Hepatocyte (in vitro differentiated cells): ENCODE measurements at regions not wholly inside any gene's neighbourhood (a gene's known extent, or its start where the extent isn't known, plus 50 kb on each side); places are given as distances from the start of the nearest gene placed in this dataset.
A peak's percentile ranks its signal among the peaks of the same experiment; 100 is the strongest.

Experiments used
- DNase-seq: peaks from one replicate; pipeline ENCODE4 v3.0.0-alpha.2; 2016; ENCODE audit warnings: low spot score
- H2AFZ ChIP-seq: fragments of 200-600 bp; sonication (generic); 2 replicates; pipeline ENCODE4 v1.6.0; 2016; ENCODE audit warnings: antibody characterized with exemption, mild to moderate bottlenecking
- H3K27ac ChIP-seq: fragments of 200-600 bp; sonication (generic); 2 replicates; pipeline ENCODE4 v1.5.1; 2016; ENCODE audit warnings: mild to moderate bottlenecking
- H3K27me3 ChIP-seq: fragments of 200-600 bp; sonication (generic); 2 replicates; pipeline ENCODE4 v1.6.1; 2016
- H3K36me3 ChIP-seq: fragments of 200-600 bp; sonication (generic); replicated peaks from 2 replicates; pipeline ENCODE4 v1.5.1; 2016; ENCODE audit warnings: low read depth; ENCODE audit not compliant: insufficient read depth
- H3K4me1 ChIP-seq: fragments of 200-600 bp; sonication (generic); 2 replicates; pipeline ENCODE4 v1.5.1; 2016; ENCODE audit warnings: mild to moderate bottlenecking, moderate library complexity; ENCODE audit not compliant: insufficient read depth
- H3K4me2 ChIP-seq: fragments of 200-600 bp; sonication (generic); 2 replicates; pipeline ENCODE4 v1.6.0; 2016
- H3K4me3 ChIP-seq: fragments of 200-600 bp; sonication (generic); 2 replicates; pipeline ENCODE4 v1.5.1; 2016; ENCODE audit warnings: mild to moderate bottlenecking
- H3K79me2 ChIP-seq: fragments of 200-600 bp; sonication (generic); 2 replicates; pipeline ENCODE4 v1.6.0; 2017; ENCODE audit warnings: mild to moderate bottlenecking
- H3K9me2 ChIP-seq: fragments of 200-600 bp; sonication (generic); replicated peaks from 2 replicates; pipeline ENCODE4 v1.6.0; 2017; ENCODE audit warnings: mild to moderate bottlenecking; ENCODE audit not compliant: insufficient read depth
- H3K9me3 ChIP-seq: fragments of 200-600 bp; sonication (generic); 2 replicates; pipeline ENCODE4 v1.5.1; 2016; ENCODE audit warnings: low read depth, mild to moderate bottlenecking
- H4K20me1 ChIP-seq: fragments of 200-600 bp; sonication (generic); 2 replicates; pipeline ENCODE4 v1.6.0; 2016; ENCODE audit warnings: mild to moderate bottlenecking; ENCODE audit not compliant: insufficient read depth, poor library complexity, severe bottlenecking
- CTCF ChIP-seq: fragments of 200-600 bp; sonication (generic); IDR thresholded peaks from 2 replicates; pipeline ENCODE4 v1.5.1; 2016; ENCODE audit warnings: antibody characterized with exemption, mild to moderate bottlenecking; ENCODE audit not compliant: poor library complexity
- EZH2 ChIP-seq: fragments of 200-600 bp; sonication (generic); IDR thresholded peaks from 2 replicates; pipeline ENCODE4 v1.6.1; 2016; ENCODE audit warnings: antibody characterized with exemption, mild to moderate bottlenecking, borderline replicate concordance
- EZH2phosphoT487 ChIP-seq: fragments of 200-600 bp; sonication (generic); IDR thresholded peaks from one replicate; pipeline ENCODE4 v1.6.1; 2018; ENCODE audit warnings: antibody characterized with exemption, mild to moderate bottlenecking, low read depth, moderate library complexity; ENCODE audit not compliant: unreplicated experiment, severe bottlenecking
- WGBS: methylation state at CpG from one replicate; pipeline ENCODE4 v1.1.6; 2016; ENCODE audit warnings: low lambda C conversion rate; ENCODE audit errors: missing lambda C conversion rate; 5-methylcytosine and 5-hydroxymethylcytosine counted together

- Histone ChIP-seq H3K4me3 (no peak overlapping the region), H3K4me2 (no peak overlapping the region), H3K36me3 (no peaks in the 10 kb centered on the region), H3K27ac (no peak overlapping the region), H3K79me2 (no peaks in the 10 kb centered on the region), H3K9me2 (no peaks in the 10 kb centered on the region), H3K27me3 (no peaks in the 10 kb centered on the region), H2AFZ (no peak overlapping the region), H3K9me3 (no peaks in the 10 kb centered on the region), H3K4me1 (peaks cover 3% of the 10 kb centered on the region), H4K20me1 (no peaks in the 10 kb centered on the region)
- WGBS, result 77% methylated on average over 2 of the region's 2 CpGs
- TF ChIP-seq EZH2phosphoT487 (no peak), EZH2 (no peak), CTCF (no peak)
- DNase-seq, result no peak
Observed at GRCh38 chrX:94830717-94831116, 1156.7 kb downstream of the FAM133A start.

- Histone ChIP-seq H3K27me3 (no peaks in the 10 kb centered on the region), H3K9me2 (no peaks in the 10 kb centered on the region), H3K4me3 (no peak overlapping the region), H3K79me2 (no peaks in the 10 kb centered on the region), H3K27ac (no peak overlapping the region), H3K4me1 (peaks cover 3% of the 10 kb centered on the region), H2AFZ (no peak overlapping the region), H3K4me2 (no peak overlapping the region), H4K20me1 (no peaks in the 10 kb centered on the region), H3K9me3 (no peaks in the 10 kb centered on the region), H3K36me3 (no peaks in the 10 kb centered on the region)
- DNase-seq, result peak; percentile 23
- TF ChIP-seq EZH2phosphoT487, result no peak
- peak; percentile 74 for TF ChIP-seq CTCF
- TF ChIP-seq EZH2, result no peak
Observed at GRCh38 chrX:94831364-94831763, 1157.4 kb downstream of the FAM133A start.

DNA sequence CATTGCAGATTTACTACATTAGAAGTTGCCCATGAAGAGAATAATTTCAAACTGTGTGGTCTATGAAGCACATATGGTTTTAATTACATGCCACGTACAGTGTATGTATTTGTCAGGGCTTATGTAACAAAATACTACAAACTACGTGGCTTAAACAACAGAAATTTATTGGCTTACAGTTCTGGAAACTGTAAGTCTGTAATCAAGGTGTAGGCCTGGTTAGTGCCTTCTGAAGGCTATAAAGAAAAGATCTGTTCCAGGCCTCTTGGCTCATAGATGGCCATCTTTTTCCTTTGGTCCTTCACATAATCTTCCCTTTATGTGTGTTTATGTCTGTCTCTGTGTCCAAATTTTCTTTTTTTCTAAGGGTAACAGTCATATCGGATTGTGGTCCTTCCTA, 1160.2 kb downstream of the FAM133A start:
- 42% methylated on average over 3 of the region's 3 CpGs for WGBS
- no peak overlapping the region for H3K4me3 ChIP-seq
- no peak overlapping the region for H3K4me2 ChIP-seq
- no peak overlapping the region for H3K27ac ChIP-seq
- peaks cover 3% of the 10 kb centered on the region for H3K4me1 ChIP-seq
- peak; percentile 10 for DNase-seq
- no peaks in the 10 kb centered on the region for H4K20me1 ChIP-seq
- H3K79me2 ChIP-seq, result no peaks in the 10 kb centered on the region
- no peaks in the 10 kb centered on the region for H3K9me3 ChIP-seq
- no peak overlapping the region for H2AFZ ChIP-seq
- no peaks in the 10 kb centered on the region for H3K36me3 ChIP-seq
- TF ChIP-seq EZH2 (no peak), CTCF (no peak), EZH2phosphoT487 (peak; percentile 54)
- H3K9me2 ChIP-seq, result no peaks in the 10 kb centered on the region
- H3K27me3 ChIP-seq, result no peaks in the 10 kb centered on the region

GRCh38 chrX:94850811-94851210, 1176.8 kb downstream of the FAM133A start:
- DNase-seq, result no peak
- Histone ChIP-seq H3K36me3 (no peaks in the 10 kb centered on the region), H3K4me3 (no peak overlapping the region), H3K27me3 (no peaks in the 10 kb centered on the region), H4K20me1 (no peaks in the 10 kb centered on the region), H2AFZ (no peak overlapping the region), H3K4me1 (no peaks in the 10 kb centered on the region), H3K9me3 (no peaks in the 10 kb centered on the region), H3K27ac (no peak overlapping the region), H3K9me2 (no peaks in the 10 kb centered on the region), H3K4me2 (no peak overlapping the region), H3K79me2 (no peaks in the 10 kb centered on the region)
- no peak for TF ChIP-seq EZH2
- TF ChIP-seq EZH2phosphoT487, result no peak
- no peak for TF ChIP-seq CTCF
